ENCODE measurements at regions not wholly inside any gene's neighbourhood (a gene's known extent, or its start where the extent isn't known, plus 50 kb on each side); places are given as distances from the start of the nearest gene placed in this dataset.

GRCh38 chr1:5227114-5227513, 572.7 kb downstream of the AJAP1 start:
- Histone ChIP-seq H4K20me1 (ENCODE audit: low read depth) (peaks cover 14% of the 10 kb centered on the region), H3K4me3 (no peak overlapping the region), H3K9me3 (ENCODE audit: low read depth) (no peaks in the 10 kb centered on the region), H3K36me3 (no peaks in the 10 kb centered on the region), H3K27me3 (peaks cover 100% of the 10 kb centered on the region), H3K4me2 (no peak overlapping the region), H3F3A (ENCODE audit: low read depth) (peaks cover 18% of the 10 kb centered on the region), H3K79me2 (ENCODE audit: low read depth) (no peaks in the 10 kb centered on the region), H2AFZ (replicated peaks) (no peak overlapping the region), H3K4me1 (peaks cover 21% of the 10 kb centered on the region), H3K9ac (no peak overlapping the region), H3K27ac (no peak overlapping the region)
- H3K27me3 Mint-ChIP-seq (ENCODE audit: insufficient read depth, low read depth): no peaks in the 10 kb centered on the region
- DNase-seq (ENCODE audit: low spot score): no peak
- H3K27ac Mint-ChIP-seq: no peak overlapping the region
- H3K4me1 Mint-ChIP-seq: peaks cover 14% of the 10 kb centered on the region
- no peaks in the 10 kb centered on the region for H3K9me3 Mint-ChIP-seq
- no peak for TF ChIP-seq EZH2 (IDR thresholded peaks at IDR 0.05)
- TF ChIP-seq EZH2phosphoT487 (IDR thresholded peaks at IDR 0.05): no peak
- no peak for TF ChIP-seq CTCF (IDR thresholded peaks at IDR 0.05)
- H3K36me3 Mint-ChIP-seq: no peaks in the 10 kb centered on the region
- H3K4me3 Mint-ChIP-seq: no peak overlapping the region

GRCh38 chr1:5225707-5226704, 571.6 kb downstream of the AJAP1 start:
- H3K36me3 Mint-ChIP-seq: no peaks in the 10 kb centered on the region
- Histone ChIP-seq H2AFZ (replicated peaks) (no peak overlapping the region), H3K9me3 (ENCODE audit: low read depth) (no peaks in the 10 kb centered on the region), H3K4me1 (peaks cover 21% of the 10 kb centered on the region), H3K4me2 (peak overlapping the region; percentile 68), H3K4me3 (peak overlapping the region; percentile 14), H3K79me2 (ENCODE audit: low read depth) (no peaks in the 10 kb centered on the region), H3K9ac (no peak overlapping the region), H3K27ac (no peak overlapping the region), H3F3A (ENCODE audit: low read depth) (peaks cover 18% of the 10 kb centered on the region), H3K27me3 (peaks cover 100% of the 10 kb centered on the region), H4K20me1 (ENCODE audit: low read depth) (peaks cover 14% of the 10 kb centered on the region), H3K36me3 (no peaks in the 10 kb centered on the region)
- H3K9me3 Mint-ChIP-seq: no peaks in the 10 kb centered on the region
- peaks cover 14% of the 10 kb centered on the region for H3K4me1 Mint-ChIP-seq
- no peak overlapping the region for H3K27ac Mint-ChIP-seq
- H3K27me3 Mint-ChIP-seq (ENCODE audit: insufficient read depth, low read depth): no peaks in the 10 kb centered on the region
- no peak overlapping the region for H3K4me3 Mint-ChIP-seq
- TF ChIP-seq EZH2phosphoT487 (IDR thresholded peaks at IDR 0.05) (peak; percentile 45), EZH2 (IDR thresholded peaks at IDR 0.05) (no peak), CTCF (IDR thresholded peaks at IDR 0.05) (no peak)
- DNase-seq (ENCODE audit: low spot score): peak; percentile 47

- Histone ChIP-seq H3K27me3 (peaks cover 100% of the 10 kb centered on the region), H3K4me2 (no peak overlapping the region), H3K79me2 (ENCODE audit: low read depth) (no peaks in the 10 kb centered on the region), H3K36me3 (no peaks in the 10 kb centered on the region), H3K4me3 (no peak overlapping the region), H3F3A (ENCODE audit: low read depth) (peaks cover 18% of the 10 kb centered on the region), H3K4me1 (peaks cover 21% of the 10 kb centered on the region), H3K9ac (no peak overlapping the region), H3K27ac (no peak overlapping the region), H3K9me3 (ENCODE audit: low read depth) (no peaks in the 10 kb centered on the region), H2AFZ (replicated peaks) (no peak overlapping the region), H4K20me1 (ENCODE audit: low read depth) (peaks cover 14% of the 10 kb centered on the region)
- no peaks in the 10 kb centered on the region for H3K9me3 Mint-ChIP-seq
- H3K4me1 Mint-ChIP-seq: peaks cover 14% of the 10 kb centered on the region
- no peaks in the 10 kb centered on the region for H3K36me3 Mint-ChIP-seq
- no peak overlapping the region for H3K4me3 Mint-ChIP-seq
- no peak for TF ChIP-seq EZH2phosphoT487 (IDR thresholded peaks at IDR 0.05)
- TF ChIP-seq EZH2 (IDR thresholded peaks at IDR 0.05): no peak
- no peak for TF ChIP-seq CTCF (IDR thresholded peaks at IDR 0.05)
- H3K27me3 Mint-ChIP-seq (ENCODE audit: insufficient read depth, low read depth): peaks cover under 1% of the 10 kb centered on the region
- H3K27ac Mint-ChIP-seq: no peak overlapping the region
- peak; percentile 34 for DNase-seq (ENCODE audit: low spot score)
Observed at GRCh38 chr1:5223206-5223605, 568.8 kb downstream of the AJAP1 start.

All from neural progenitor cell (in vitro differentiated cells).